ENCODE measurements at regions not wholly inside any gene's neighbourhood (a gene's known extent, or its start where the extent isn't known, plus 50 kb on each side); places are given as distances from the start of the nearest gene placed in this dataset.

DNA sequence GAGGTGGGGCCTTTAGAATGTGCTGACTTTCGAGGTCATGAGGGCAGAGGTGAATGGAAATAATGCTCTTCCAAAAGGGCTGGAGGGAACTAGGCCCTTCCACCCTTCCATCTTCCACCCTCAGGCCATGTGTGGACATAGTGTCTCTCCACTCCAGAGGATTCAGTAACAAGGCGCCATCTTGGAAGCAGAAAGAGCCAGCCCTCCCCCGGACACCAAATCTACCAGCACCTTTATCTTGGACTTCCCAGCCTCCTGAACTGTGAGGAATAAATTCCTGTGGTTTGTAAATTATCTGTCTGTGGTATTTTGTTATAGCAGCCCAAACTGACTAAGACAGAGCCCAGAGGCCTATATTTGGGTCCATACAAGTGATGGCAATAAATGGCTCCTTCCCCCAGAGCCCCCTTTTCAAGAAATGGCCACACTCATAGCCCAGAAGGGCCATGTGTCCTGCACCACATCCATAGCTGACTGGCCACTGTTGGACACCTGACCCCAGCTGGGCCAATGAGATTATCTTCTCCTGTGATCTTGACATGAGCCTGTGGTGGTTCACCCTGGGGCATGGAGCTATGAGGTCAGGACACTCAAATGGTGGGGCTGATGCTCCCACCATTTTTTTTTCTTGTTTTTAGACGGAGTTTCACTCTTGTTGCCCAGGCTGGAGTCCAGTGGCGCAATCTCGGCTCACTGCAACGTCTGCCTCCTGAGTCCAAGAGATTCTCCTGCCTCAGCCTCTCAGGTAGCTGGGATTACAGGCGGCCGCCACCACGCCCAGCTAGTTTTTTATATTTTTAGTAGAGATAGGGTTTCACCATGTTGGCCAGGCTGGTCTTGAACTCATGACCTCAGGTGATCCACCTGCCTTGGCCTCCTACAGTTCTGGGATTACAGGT lies 114.9 kb downstream of the RRAGC start:
- TF ChIP-seq GATA2 (IDR thresholded peaks at IDR 0.05; ENCODE audit: insufficient read depth, insufficient read length, low read depth, low read length) (no peak), EZH2 (IDR thresholded peaks at IDR 0.05; ENCODE audit: borderline replicate concordance, low read depth, low read length, severe bottlenecking) (no peak), FOS (IDR thresholded peaks at IDR 0.05; ENCODE audit: borderline replicate concordance, insufficient read depth, low read length) (no peak), POLR2AphosphoS5 (IDR thresholded peaks at IDR 0.05; ENCODE audit: insufficient read depth, low read depth, low read length) (no peak), POLR2A (IDR thresholded peaks at IDR 0.05; ENCODE audit: low read depth, low read length) (no peak)
- TF ChIP-seq, protein P1, sequence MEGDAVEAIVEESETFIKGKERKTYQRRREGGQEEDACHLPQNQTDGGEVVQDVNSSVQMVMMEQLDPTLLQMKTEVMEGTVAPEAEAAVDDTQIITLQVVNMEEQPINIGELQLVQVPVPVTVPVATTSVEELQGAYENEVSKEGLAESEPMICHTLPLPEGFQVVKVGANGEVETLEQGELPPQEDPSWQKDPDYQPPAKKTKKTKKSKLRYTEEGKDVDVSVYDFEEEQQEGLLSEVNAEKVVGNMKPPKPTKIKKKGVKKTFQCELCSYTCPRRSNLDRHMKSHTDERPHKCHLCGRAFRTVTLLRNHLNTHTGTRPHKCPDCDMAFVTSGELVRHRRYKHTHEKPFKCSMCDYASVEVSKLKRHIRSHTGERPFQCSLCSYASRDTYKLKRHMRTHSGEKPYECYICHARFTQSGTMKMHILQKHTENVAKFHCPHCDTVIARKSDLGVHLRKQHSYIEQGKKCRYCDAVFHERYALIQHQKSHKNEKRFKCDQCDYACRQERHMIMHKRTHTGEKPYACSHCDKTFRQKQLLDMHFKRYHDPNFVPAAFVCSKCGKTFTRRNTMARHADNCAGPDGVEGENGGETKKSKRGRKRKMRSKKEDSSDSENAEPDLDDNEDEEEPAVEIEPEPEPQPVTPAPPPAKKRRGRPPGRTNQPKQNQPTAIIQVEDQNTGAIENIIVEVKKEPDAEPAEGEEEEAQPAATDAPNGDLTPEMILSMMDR (IDR thresholded peaks at IDR 0.05; ENCODE audit: extremely low read depth in 1 of 2, insufficient read depth in 1 of 2, low read depth in 1 of 2, low read length in 2 of 2) = no peak
- TF ChIP-seq, protein P2, sequence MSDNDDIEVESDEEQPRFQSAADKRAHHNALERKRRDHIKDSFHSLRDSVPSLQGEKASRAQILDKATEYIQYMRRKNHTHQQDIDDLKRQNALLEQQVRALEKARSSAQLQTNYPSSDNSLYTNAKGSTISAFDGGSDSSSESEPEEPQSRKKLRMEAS (IDR thresholded peaks at IDR 0.05; ENCODE audit: insufficient read depth, insufficient read length) = no peak
